A549 (cell line): ENCODE measurements at regions not wholly inside any gene's neighbourhood (a gene's known extent, or its start where the extent isn't known, plus 50 kb on each side); places are given as distances from the start of the nearest gene placed in this dataset.
"Not testable (repeated sequence)": the region's sequence is repeated elsewhere in the genome, so short reads cannot be mapped to it uniquely, and the experiment has no call there.

Experiments
- ATAC-seq, 2 experiments: fragments of 200-7000 bp in 1 of 2; fragments of >200 bp in 1 of 2; cut with Nextera tagmentation in 1 of 2; cut with Tn5 transposase in 1 of 2; 3 replicates each; pipeline versions ENCODE4 v1.8.0 to v1.9.1; 2018 to 2020; ENCODE audit warnings: mild to moderate bottlenecking in 1 of 2, moderate library complexity in 1 of 2
- CTCF ChIA-PET: fragments of 300-600 bp; sonication (Branson Sonifier 250); formaldehyde crosslinking; extraction: SDS; loops from one replicate; lab custom pipeline; 2021; ENCODE audit warnings: antibody characterized with exemption, inconsistent platforms; lab: Yijun Ruan, JAX
- POLR2A ChIA-PET: fragments of 350-600 bp; formaldehyde crosslinking; extraction: SDS; loops from one replicate; lab custom pipeline; 2021; ENCODE audit warnings: antibody characterized with exemption, inconsistent platforms; lab: Yijun Ruan, JAX
- DNase-seq, 2 experiments: peaks; one replicate each; pipeline versions ENCODE4 v3.0.0 to v3.0.0-alpha.2; 2011 to 2016; ENCODE audit warnings: low read depth in 1 of 2, low spot score in 1 of 2
- FAIRE-seq: peaks from 2 replicates; lab custom pipeline; 2011; peaks lifted over from hg19 to GRCh38; lab: Jason Lieb, UNC
- H3K27ac ChIP-seq, 2 experiments: fragments of >200 bp; sonication (Bioruptor Twin); formaldehyde crosslinking; 3 replicates each; pipeline ENCODE4 v1.5.1; 2016 to 2017
- H3K4me1 ChIP-seq: fragments of >200 bp; sonication (Bioruptor Twin); formaldehyde crosslinking; 3 replicates; pipeline ENCODE4 v1.6.1; 2016
- H3K4me2 ChIP-seq: fragments of >200 bp; sonication (Bioruptor Twin); formaldehyde crosslinking; 3 replicates; pipeline ENCODE4 v1.6.1; 2016
- H3K4me3 ChIP-seq: fragments of >200 bp; sonication (Bioruptor Twin); formaldehyde crosslinking; 3 replicates; pipeline ENCODE4 v1.5.1; 2016
- H3K9me3 ChIP-seq: fragments of >200 bp; sonication (Bioruptor Twin); formaldehyde crosslinking; 3 replicates; pipeline ENCODE4 v1.6.1; 2016
- WGBS: methylation state at CpG from one replicate; pipeline ENCODE4 v1.1.6; 2017; ENCODE audit errors: missing lambda C conversion rate; 5-methylcytosine and 5-hydroxymethylcytosine counted together

DNA sequence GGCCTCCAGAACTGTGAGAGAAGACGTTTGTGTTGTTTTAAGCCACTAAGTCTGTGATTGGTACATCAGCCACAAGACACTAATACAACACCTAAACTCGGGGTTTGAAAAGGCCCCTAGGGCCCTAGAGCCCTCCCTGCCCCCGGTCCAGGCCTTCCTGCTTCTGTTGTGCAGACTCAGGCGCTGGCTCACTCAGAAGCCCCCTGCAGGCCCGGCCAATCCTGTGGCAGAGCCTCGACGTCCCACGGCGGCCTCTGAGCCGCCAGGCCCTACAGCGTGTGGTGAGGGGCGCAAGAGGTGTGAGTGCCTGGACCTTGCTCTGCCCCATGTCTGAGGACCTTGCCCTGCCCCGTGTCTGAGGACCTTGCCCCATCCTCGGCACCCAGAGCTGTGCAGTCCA lies 3964.0 kb upstream of the TPTE start:
- POLR2A ChIA-PET, CTCF ChIA-PET, H3K27ac ChIP-seq, H3K9me3 ChIP-seq, H3K4me3 ChIP-seq, DNase-seq, H3K4me1 ChIP-seq, ATAC-seq, FAIRE-seq, H3K4me2 ChIP-seq: not testable (repeated sequence)
- WGBS, result no CpG with 5 or more reads among the region's 14 CpGs

DNA sequence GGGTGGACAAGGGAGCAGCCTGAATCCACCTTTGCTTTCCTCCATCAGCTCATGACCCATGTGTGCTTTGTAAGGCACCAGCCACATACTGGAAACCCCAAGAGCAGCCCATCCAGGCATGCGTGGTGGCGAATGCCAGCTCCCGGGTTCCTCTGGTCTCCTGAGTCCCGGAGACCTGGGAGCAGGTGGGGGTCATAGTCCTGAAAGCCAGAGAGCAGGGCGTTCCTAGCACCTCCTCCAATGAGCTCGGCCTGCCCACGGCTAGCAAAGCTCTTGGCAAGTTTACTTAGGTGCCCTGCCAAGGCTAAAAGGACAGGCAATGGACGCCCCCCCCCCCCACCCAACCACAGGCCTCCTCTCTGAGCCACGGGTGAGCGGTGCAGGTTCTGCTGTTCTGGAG lies 3960.2 kb upstream of the TPTE start:
- not testable (repeated sequence) for H3K9me3 ChIP-seq, H3K4me3 ChIP-seq

DNA sequence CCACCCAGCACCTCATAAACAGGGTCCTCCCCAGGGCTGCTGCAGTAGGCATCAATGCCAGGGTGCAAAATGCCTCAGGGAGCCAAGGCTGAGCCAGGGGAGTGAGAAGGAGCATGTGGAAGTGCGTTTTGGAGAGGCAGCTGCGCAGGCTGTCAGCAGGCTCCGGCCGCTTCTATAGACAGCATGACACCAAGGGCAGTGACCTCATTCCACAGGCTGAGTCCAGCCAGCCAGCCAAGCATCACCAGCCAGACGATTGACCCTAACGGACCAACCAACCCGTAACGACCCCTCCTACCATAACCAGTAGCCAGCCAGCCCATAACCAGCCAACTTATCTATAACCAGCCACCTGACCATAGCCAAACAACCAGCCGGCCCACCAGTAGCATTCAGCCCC lies 3959.8 kb upstream of the TPTE start:
- H3K4me1 ChIP-seq, FAIRE-seq, DNase-seq, POLR2A ChIA-PET, H3K4me3 ChIP-seq, ATAC-seq, H3K4me2 ChIP-seq, H3K9me3 ChIP-seq, H3K27ac ChIP-seq, CTCF ChIA-PET: not testable (repeated sequence)
- no CpG with 5 or more reads among the region's 9 CpGs for WGBS

More for the DNA sequence above, 3960.2 kb upstream of the TPTE start:
- ATAC-seq, POLR2A ChIA-PET, DNase-seq, H3K4me2 ChIP-seq, CTCF ChIA-PET, FAIRE-seq, H3K4me1 ChIP-seq, H3K27ac ChIP-seq: not testable (repeated sequence)
- no CpG with 5 or more reads among the region's 10 CpGs for WGBS

DNA sequence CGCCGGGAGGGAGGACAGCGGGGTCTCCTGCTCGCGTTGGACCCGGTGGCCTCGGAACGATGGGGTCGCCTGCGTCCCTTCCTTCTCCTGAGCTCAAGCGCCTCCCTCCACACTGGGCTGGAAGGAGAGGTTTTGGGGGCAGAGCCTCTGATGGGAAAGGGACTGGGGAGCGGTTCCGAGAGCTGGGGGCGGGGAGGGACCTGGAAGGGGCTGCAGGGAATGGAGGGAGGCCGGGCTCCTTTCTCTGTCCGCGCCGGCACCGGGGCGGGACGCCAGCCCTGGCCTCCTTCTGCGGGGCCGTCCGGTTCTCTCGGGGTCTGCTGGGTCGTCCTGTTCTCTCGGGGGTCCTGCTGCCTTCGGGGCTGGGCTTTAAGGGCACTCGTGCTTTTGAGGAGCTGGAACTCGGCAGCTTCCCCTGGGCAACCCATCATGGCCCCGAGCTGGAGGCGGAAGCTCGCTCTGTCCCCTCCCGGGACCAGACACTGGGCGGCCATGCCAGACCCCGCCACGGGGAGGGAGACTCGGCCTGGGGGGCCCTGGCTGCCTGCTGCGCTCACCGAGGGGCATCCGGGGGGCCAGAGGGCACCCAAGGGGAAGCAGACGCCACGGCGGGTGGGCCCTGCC lies 3956.7 kb upstream of the TPTE start:
- H3K4me2 ChIP-seq, FAIRE-seq, ATAC-seq, POLR2A ChIA-PET, H3K9me3 ChIP-seq, DNase-seq, H3K4me3 ChIP-seq, H3K27ac ChIP-seq, H3K4me1 ChIP-seq, CTCF ChIA-PET: not testable (repeated sequence)
- WGBS, result no CpG with 5 or more reads among the region's 44 CpGs

DNA sequence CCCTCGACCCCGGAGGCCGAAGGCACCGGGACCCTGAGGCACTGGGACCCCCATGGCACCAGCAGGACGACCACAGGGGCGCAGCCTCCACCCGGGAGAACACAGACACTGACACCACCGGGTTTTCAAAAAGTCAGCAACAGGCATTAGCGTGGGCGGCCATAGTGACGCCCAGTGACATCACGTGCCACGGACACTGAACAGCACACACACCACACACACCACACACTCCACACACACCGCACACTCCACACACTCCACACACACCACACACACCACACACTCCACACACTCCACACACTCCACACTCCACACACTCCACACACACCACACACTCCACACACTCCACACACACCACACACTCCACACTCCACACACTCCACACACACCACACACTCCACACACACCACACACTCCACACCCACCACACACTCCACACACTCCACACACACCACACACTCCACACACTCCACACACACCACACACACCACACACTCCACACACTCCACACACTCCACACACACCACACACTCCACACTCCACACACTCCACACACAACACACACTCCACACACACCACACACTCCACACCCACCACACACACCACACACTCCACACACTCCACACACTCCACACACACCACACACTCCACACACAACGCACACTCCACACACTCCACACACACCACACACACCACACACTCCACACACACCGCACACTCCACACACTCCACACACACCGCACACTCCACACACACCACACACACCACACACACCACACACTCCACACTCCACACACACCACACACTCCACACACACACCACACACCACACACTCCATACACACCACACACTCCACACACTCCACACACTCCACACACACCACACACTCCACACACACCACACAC lies 3955.9 kb upstream of the TPTE start:
- ATAC-seq, POLR2A ChIA-PET, H3K4me2 ChIP-seq, CTCF ChIA-PET, H3K9me3 ChIP-seq, H3K4me3 ChIP-seq, FAIRE-seq, H3K4me1 ChIP-seq: not testable (repeated sequence)
- 0 out of 6 replicates have a peak overlapping the region, but pooled peaks of 1 of the 2 experiments have one; percentile 39 for H3K27ac ChIP-seq
- DNase-seq, result peak in 1 of 2 experiments; percentile 19
- 24% methylated on average over 4 of the region's 17 CpGs for WGBS

DNA sequence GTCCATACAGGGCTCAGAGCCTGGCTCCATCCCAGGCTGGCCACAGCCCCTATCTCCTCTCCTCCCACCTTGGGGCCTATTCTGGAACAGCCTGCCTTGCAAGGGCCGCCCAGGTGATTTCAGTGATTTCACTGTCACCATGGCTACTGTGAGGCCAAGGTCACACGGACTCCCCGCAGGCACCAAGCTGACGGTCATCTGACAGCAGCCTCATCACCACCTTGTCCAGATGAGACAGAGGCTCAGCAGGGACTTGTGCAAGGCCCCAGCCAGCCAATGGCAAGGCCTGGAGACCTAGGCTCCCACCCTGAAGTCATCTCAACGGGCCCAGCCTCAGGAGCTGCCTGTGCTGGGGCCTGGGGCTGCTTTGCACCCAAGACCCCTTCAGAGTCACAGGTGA lies 3953.8 kb upstream of the TPTE start:
- H3K4me1 ChIP-seq, H3K27ac ChIP-seq, DNase-seq, H3K4me2 ChIP-seq, FAIRE-seq, H3K4me3 ChIP-seq, ATAC-seq, CTCF ChIA-PET, POLR2A ChIA-PET, H3K9me3 ChIP-seq: not testable (repeated sequence)
- WGBS, result no CpG with 5 or more reads among the region's 5 CpGs

DNA sequence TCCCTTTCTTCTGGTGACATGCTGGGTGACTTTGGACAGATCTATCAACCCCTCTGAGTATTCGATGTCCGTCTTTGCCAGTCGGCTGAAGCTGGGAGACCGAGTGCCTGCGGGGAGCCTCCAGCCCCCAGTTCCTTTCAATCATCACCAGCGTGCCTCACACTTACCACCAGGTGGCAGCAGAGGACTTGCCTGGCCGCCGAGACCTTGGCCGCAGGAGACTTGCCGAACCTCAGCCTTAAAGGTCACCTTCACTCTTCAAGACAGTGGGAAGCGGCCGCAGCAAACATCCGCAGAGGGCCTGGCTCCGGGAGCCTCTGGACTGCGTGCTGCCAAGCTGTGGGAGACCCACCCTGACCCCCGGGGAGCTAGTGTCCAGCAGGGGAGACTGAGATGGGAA lies 3952.2 kb upstream of the TPTE start:
- H3K4me3 ChIP-seq, H3K9me3 ChIP-seq, POLR2A ChIA-PET, H3K4me1 ChIP-seq, H3K4me2 ChIP-seq, CTCF ChIA-PET, FAIRE-seq, H3K27ac ChIP-seq, DNase-seq: not testable (repeated sequence)
- peak; percentile 80 to 85 for ATAC-seq
- no CpG with 5 or more reads among the region's 16 CpGs for WGBS

DNA sequence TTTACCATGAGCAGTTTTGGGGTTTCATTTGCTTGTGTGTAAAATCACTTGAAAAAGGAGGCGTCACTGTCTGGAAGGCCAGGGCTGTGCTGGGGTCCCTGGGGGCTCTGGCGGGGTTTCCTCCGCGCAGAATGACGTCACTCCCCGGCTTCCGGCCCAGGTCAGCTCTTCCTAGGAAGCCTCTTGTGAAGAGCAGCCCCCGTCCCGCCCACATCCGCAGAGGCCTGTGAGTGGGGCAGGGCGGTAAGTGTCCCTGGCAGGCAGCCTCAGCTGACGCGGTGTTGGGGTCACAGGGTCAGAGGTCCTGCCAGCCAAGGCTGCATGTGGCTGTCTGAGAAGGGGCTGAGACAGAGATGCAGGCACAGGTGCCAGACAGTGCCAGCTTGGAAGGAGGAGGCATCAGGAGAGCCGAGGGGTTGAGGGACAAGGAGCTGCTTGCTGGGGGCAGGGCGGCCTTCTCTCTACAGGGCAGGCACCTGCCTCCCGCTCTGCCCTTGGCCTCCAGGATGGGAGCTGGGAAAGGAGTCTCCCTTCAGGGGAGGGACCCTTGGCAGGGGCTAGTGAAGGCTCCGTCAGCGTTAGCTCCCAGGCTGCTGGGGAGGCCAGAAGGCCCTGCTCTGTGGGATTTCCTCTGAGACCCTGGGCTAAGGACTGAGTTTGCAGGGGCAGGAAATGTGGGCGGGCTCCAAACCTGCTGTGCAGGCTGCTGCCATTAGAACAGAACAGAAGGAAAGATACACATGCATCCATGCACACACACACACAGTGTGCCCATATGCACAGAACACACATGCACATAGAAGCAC lies 3951.6 kb upstream of the TPTE start:
- H3K4me2 ChIP-seq, FAIRE-seq, DNase-seq, H3K9me3 ChIP-seq, POLR2A ChIA-PET, H3K4me3 ChIP-seq, H3K4me1 ChIP-seq, H3K27ac ChIP-seq, CTCF ChIA-PET: not testable (repeated sequence)
- ATAC-seq, result peak; percentile 85 to 87
- WGBS, result no CpG with 5 or more reads among the region's 19 CpGs

DNA sequence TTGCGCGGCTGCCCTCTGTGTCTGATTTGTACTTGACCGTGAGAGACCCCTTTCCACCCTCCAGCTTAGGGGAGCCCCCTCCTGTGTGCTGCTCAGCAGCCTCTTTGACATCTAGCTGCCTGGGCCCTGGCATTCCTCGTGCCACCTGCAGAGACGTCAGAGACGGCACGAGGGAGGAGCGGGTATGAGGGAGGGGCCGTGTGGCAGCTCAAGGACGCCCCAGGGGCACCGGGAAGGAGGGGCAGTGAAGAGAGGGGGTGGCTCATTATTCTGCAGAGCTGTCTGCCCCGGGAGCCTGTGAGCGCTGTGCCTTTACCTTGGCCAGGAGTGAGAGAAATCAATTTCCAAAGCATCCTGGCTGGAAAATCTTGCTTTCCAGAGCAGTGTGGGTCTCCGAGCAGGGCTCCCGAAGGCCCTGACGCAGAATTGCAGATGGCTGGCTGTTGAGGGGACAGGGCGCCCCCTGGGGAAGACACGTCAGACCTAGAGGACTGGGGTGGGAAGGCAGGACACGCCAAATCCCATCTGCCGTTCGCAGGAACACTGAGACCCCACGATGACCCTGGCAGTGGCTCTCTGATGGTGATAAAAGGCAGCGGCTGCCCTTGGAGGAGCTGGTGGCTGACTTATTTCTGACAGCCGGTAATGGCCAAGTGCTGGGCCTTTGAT lies 3950.5 kb upstream of the TPTE start:
- H3K4me2 ChIP-seq, H3K4me3 ChIP-seq, ATAC-seq, FAIRE-seq, H3K4me1 ChIP-seq, DNase-seq, H3K9me3 ChIP-seq, H3K27ac ChIP-seq, CTCF ChIA-PET, POLR2A ChIA-PET: not testable (repeated sequence)
- WGBS, result no CpG with 5 or more reads among the region's 24 CpGs

DNA sequence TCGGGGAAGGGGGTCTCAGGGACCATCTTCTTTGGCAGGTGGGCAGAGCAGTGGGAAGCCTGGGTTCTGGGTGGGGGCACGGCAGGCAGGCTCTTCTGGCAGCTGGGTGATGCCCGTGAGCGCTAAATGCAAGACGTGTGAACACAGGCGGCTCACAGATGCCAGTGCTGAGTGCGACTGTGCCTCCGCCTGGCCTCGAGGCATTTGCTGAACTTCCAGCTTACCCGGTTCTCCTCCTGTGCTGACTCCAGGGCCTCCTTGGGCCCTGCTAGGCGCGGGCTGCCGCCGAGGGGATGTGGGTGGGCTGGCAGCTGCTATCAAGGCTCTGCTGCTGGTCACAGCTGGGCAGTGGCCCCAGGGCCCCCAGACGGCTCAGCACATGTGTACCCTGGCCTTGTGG lies 3947.8 kb upstream of the TPTE start:
- H3K9me3 ChIP-seq, H3K4me2 ChIP-seq, ATAC-seq, FAIRE-seq, POLR2A ChIA-PET, H3K4me1 ChIP-seq, DNase-seq, CTCF ChIA-PET, H3K4me3 ChIP-seq, H3K27ac ChIP-seq: not testable (repeated sequence)
- no CpG with 5 or more reads among the region's 15 CpGs for WGBS
